Suppressor macrophage (primary cell): ENCODE measurements at regions not wholly inside any gene's neighbourhood (a gene's known extent, or its start where the extent isn't known, plus 50 kb on each side); places are given as distances from the start of the nearest gene placed in this dataset.

ENCODE experiments used
- DNase-seq, 4 experiments: peaks; one replicate each; pipeline ENCODE4 v3.0.0-alpha.2; 2020 to 2022

GRCh38 chr10:131584287-131584686 is 272.8 kb upstream of the TCERG1L start:
- DNase-seq = no peak

GRCh38 chr10:131585761-131586160 is 274.2 kb upstream of the TCERG1L start:
- no peak for DNase-seq

GRCh38 chr10:131586958-131587357 is 275.4 kb upstream of the TCERG1L start:
- no peak for DNase-seq

- DNase-seq = no peak
These were observed 276.6 kb upstream of the TCERG1L start for GRCh38 chr10:131587976-131588680.

- no peak for DNase-seq
These were observed 277.2 kb upstream of the TCERG1L start for GRCh38 chr10:131588704-131589220.

GRCh38 chr10:131590567-131590966 is 279.0 kb upstream of the TCERG1L start:
- no peak for DNase-seq

GRCh38 chr10:131591936-131592335 is 280.4 kb upstream of the TCERG1L start:
- DNase-seq = peak in 1 of 4 experiments; percentile 9

- DNase-seq = no peak
These were observed 291.6 kb upstream of the PPP2R2D start for GRCh38 chr10:131609176-131609575.

- DNase-seq = no peak
These were observed 285.7 kb upstream of the PPP2R2D start for GRCh38 chr10:131615150-131615549.

GRCh38 chr10:131616040-131616439 is 284.8 kb upstream of the PPP2R2D start:
- DNase-seq = no peak

- no peak for DNase-seq
These were observed 283.5 kb upstream of the PPP2R2D start for GRCh38 chr10:131617113-131617858.

GRCh38 chr10:131618587-131619267 is 282.1 kb upstream of the PPP2R2D start:
- DNase-seq = no peak

GRCh38 chr10:131620314-131620713 is 280.5 kb upstream of the PPP2R2D start:
- no peak for DNase-seq

GRCh38 chr10:131620904-131621303 is 279.9 kb upstream of the PPP2R2D start:
- no peak for DNase-seq

- no peak for DNase-seq
These were observed 278.8 kb upstream of the PPP2R2D start for GRCh38 chr10:131621784-131622624.

- no peak for DNase-seq
These were observed 275.8 kb upstream of the PPP2R2D start for GRCh38 chr10:131625041-131625440.

- DNase-seq = no peak
These were observed 274.5 kb upstream of the PPP2R2D start for GRCh38 chr10:131626274-131626673.

- DNase-seq = no peak
These were observed 271.6 kb upstream of the PPP2R2D start for GRCh38 chr10:131629026-131629770.

- no peak for DNase-seq
These were observed 270.0 kb upstream of the PPP2R2D start for GRCh38 chr10:131630772-131631258.

- DNase-seq = no peak
These were observed 269.2 kb upstream of the PPP2R2D start for GRCh38 chr10:131631619-131632018.

GRCh38 chr10:131635564-131636015 is 265.2 kb upstream of the PPP2R2D start:
- no peak for DNase-seq
